KBM-7 (cell line): ENCODE measurements at regions not wholly inside any gene's neighbourhood (a gene's known extent, or its start where the extent isn't known, plus 50 kb on each side); places are given as distances from the start of the nearest gene placed in this dataset.

Experiments used
- DNase-seq: peaks from one replicate; pipeline ENCODE4 v3.0.0-alpha.2; 2015
- in situ Hi-C: fragments of 300-500 bp; cut with MboI; formaldehyde crosslinking; loops from 2 replicates; pipeline ENCODE4 v1.14.3; 2020; ENCODE audit warnings: low sequenced_read_pairs, low pct_unique_long_range_greater_than_20kb, mixed read lengths

DNA sequence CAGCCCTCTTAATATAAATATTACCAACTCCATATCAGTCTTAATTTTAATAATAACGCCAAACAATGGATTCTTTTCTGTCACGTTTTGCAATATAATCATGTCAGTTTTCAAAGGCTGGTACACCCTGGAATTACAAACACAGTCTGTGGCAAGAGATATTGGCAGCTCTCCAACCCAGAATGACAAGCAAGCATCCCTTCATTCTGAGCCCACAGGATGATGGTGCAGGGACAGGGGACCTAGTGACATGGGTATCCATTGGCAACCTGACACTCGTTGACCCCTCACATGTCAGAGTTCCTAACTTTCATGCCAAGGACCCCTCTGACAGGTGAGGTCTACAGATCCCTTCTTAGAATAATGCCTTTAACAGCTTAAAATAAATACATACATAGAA lies 154.5 kb upstream of the TSC22D2 start:
- peak; percentile 16 for DNase-seq
- in situ Hi-C loops: no loop called here

DNA sequence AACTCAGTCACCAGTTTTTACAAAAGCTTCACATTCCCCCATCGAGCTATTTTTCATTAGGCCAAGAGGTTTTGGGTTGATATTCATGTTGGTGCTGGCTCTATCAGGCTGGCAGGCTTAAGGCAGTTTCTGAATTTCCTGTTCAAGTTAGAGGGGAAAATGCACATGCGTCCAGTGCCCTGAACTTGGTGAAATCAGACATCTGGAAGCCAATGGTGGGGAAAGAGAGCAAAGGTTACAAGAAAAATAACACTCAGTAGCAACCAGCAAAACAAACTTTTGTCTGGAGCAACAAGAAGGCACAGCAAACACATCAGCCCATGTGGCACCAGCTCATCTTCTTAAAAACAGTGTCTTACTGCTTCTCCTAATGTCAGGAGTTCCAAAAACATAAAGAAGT lies 155.6 kb upstream of the TSC22D2 start:
- DNase-seq: no peak

DNA sequence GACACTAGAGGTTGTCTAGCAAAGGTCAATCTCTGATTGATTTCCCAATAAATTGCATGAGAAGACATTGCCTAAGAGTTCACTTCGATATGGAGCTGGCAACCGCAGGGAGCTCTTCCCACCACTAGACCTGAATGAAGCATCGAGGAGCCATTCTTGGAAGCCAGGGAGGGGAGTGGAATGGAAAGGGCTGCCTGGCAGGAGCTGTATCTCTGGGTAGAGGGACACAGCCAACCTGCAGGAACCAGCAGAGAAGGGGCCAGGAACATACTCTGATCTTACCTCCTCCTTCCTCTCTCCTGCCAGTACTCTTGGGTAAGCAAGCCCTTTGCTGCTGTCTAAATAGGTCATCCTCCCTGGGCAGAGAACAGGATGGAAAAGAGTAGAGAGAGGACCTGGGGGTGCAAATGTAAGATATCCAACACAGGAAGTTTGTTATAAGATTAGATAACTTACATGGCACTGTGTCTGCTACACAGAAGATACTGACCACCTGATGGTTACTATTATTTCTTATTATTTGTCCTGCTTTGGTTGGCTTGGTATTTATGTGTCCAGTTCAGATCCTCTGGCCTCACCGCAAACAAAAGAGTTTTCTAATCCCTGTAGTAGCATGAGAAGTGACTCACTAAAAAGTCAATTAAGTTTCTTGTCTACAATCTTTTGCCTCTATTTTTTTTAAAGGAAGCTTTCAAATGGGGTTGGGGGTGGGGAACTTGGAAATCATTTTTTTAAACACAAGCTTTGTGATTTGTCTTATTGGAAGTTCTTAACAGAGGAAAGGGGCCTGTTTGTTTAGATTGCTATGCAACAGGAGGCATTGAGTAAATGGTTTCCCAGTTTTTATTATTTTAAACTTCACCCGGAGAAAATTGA lies 156.7 kb upstream of the TSC22D2 start:
- no peak for DNase-seq
- in situ Hi-C loops: no loop called here

More for the DNA sequence above, 155.6 kb upstream of the TSC22D2 start:
- in situ Hi-C loops: no loop called here

DNA sequence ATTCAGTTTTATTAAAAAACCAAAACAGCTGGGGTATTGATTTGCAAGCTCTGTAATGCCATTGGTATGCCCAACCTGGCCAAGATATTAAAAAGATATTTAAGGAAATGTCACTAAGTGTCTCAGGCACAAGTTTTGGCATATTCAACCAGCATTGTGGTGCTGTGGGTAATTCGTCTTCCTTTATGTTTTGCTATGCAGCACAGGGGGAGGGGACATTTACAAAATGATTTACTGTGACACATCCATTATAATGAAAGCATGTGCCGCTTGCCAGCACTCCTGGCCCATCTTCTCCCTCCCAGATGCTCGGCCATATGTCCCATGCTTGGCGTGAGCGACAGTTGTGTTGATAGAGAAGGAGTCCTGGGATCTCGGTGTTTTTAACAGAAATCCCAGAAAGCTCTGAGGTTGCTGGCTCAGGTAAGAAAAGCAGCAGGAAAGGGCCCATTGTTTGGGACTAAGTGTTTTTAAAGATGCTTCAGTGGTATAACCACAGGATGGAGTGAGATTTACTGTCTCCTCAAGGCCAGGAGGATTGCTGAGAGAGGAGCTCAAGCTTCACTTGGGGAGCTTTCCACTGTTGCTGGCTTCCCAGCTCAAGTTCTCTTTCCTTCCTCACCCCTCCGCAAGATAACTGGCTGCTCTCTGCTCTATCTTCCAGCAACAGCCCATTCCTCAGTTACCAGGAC lies 158.2 kb upstream of the TSC22D2 start:
- no peak for DNase-seq

DNA sequence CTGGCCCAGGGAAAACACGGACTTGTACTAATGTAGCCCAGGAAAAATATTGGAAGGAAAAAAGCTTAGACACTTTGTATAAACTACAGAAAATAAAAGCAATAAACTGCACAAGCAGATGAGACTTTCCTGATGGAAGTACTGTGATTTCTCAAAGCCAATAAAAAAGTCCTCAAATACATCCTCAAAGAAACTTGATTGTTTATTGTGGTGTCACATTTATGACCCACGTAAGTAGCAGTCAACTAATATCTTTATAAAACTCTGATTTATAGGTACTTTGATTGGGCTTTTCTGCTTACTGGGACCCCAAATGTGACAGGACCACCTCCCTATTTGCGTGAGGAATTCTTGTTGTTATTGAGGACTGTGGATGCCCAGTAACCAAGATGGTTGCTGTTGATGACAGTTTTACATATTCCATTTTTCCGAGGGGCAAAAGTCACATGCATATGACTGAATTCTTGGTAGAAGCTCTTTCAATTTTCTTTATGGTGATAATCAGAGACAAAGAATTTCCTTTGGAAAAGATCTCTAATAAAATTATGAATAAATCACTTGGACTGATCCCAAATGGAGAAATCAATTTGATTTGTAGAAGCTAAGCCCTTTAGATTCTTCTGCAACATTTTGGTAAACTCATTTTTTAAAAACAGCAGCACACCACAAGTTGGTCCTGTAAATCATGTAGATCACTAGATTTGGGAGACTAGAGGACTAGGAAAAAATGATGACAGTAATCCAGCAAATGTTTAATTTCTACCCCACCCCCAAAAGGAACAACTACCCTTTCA lies 159.0 kb upstream of the TSC22D2 start:
- DNase-seq: no peak
- in situ Hi-C loops: no loop called here

More for the DNA sequence above, 158.2 kb upstream of the TSC22D2 start:
- in situ Hi-C loops: no loop called here

DNA sequence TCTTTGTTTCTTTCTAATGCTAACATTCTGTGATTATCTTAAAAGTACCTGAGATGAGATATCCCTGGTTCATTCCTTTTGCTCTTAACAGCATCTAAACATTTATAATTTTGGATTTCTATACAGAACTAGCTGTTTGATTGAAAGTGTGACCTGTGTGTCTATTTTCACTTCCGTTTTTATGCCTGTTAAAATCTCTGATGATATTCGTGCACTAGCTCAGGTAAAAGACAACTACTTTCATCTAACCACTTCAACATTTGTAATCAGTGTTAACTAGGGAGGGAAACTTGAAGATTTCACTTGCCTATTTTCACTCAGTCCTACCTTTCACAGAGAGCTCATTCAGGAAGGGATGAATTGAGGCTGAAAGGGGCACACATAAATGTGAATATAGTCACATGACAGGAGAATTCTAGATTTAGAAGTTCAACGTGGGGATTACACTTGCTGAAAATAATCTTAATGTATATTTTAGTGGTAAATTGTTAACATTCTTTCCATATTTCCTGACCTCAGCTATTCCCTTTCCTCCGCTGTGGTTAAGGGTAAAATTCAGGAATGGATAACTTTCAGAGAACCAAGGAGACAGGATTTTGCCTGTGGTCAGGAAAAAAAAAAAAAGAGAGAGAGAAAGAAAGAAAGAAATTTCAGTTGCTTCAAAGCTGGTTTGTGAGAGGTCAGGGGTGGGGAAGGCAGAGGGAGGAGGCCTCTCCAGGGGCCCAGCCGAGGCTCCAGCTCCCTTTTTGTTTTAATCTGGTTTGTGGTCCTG lies 159.8 kb upstream of the TSC22D2 start:
- in situ Hi-C loops: no loop called here
- DNase-seq: no peak

DNA sequence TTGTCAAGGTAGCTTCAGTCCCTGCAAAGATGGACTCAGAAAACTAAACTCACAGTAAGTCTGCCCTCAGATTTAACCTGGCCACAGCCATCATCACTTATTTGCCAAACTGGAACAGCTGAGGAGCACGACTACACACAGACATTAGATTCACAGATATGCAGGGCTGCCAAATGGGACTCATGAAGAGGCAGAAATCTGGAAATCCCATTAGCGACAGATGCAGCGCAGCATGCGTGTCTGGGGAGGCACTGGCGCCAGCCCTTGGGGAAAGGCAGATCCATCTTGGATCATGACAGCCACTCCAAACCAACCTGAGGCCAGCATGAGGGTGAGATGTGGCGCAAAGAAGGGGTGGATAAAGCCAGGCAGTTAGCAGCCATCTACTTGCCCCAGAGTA lies 160.7 kb upstream of the TSC22D2 start:
- in situ Hi-C loops: no loop called here
- no peak for DNase-seq

DNA sequence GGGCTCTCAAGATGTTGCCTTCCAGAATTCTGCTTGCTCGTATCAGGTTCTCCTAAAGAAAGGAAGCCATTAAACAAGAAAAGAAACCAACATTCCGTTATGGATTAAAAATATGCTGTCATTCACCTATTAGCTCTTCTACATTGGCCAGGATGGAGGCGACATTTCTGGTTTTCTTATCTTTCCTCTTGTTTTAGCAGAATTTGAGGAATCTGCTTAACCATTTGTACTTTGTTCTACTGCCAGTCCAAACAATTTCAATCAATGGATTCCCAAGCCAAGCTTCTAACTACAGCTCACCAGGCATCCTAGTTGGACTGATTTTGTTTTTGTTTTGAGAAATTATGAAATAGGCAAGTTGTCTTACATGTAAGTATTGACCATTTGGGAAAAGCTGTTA lies 164.6 kb upstream of the TSC22D2 start:
- no peak for DNase-seq
- in situ Hi-C loops: no loop called here

DNA sequence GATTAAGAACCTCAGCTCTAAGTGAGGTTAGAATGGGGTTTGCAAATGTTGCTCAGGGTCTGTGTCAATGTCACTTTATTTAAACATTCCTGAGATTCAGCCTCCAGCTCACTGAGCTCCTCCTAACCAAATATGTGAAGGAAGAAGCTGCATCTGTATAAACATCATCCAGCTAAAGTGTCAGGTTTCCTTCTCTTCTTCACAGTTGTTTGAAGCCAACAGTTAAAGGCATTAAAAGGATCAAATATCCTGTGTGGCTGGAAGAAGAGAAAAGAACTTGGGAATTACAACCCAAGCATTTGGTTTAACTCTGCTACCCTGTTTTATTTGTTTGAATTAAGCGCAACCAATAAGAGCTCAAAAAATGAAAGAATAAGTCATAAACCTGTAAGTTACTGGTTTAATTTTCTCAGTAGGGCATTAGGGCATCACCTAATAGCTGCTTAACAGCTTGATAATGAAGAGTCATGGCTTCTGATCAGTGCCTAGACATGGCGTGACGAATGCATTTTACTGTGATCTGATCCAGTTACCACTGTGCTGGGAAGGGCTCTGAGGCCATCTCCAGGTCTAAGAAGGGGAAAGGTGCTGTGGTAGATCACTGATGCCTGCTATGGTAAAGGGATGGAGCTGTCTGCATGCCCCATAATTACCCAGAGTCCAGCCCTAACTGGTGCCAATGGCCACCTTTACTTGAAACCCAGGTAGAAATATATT lies 165.7 kb upstream of the TSC22D2 start:
- DNase-seq: no peak
- in situ Hi-C loops: no loop called here

DNA sequence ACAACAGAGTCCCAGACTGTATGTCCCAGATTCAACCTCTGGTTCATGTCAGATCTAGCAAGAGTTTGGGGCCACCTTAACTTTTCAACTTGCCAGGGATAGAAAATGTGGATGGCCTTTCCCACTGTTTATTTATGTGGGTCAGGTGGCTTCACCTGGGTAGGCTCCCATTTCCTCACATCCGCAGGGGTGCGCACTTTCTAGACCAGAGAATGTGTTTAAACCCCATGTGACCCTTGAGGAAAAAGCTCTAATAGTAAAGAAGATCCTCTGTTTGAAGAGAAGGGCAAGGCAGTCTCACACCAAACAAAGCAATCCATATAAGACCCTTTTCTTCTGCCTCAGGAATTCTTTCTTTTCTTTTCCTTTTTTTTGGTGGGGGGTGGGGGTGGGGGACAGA lies 167.2 kb upstream of the TSC22D2 start:
- no peak for DNase-seq
- in situ Hi-C loops: no loop called here

DNA sequence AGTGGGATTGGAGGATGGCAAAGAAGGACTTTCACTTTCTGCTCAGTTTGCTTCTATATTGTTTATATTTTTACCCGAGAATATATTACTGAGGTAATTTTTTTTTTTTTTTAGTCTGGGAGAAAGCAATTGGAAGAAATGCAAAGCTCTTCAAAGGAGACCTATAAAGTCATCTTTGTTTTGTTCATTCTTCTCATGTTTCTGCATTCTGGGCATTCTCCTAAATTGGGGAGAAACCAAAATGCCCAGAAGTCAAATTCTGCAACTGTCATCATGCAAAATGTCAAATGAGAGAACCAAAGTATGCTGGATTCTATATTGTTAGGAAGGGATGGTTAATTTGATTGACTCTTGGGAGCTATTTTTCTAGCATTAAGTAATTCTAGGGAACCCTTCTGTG lies 168.3 kb upstream of the TSC22D2 start:
- no peak for DNase-seq
- in situ Hi-C loops: no loop called here

DNA sequence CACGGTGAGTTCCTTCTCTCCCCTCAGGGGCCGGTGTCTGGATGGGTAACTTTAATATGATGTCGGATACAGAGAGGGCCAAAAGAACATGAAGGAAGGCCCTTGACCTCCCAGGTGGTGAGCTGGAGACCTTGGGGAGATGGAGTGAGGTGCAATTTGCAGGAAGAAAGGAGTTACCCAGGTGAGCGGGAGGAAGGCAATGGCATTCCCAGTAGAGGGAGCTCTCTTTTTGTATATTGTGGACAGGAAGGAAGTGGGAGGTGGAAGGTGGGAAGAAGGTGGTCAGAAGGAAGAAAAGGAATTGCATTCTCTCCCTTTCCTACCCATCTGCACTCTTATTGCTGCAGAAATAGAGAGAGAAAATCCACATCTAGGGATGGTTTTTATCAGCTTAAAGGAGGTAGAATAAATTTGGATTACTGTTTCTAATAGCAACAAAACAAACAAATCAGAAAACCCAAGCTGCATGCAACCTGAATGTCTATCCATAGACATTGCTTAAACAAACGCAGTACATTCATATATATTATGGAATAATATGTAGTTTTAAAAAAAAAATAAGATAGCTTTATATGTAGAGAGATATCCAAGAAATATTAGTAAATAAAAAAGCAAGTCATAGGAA lies 169.0 kb upstream of the TSC22D2 start:
- DNase-seq: no peak

DNA sequence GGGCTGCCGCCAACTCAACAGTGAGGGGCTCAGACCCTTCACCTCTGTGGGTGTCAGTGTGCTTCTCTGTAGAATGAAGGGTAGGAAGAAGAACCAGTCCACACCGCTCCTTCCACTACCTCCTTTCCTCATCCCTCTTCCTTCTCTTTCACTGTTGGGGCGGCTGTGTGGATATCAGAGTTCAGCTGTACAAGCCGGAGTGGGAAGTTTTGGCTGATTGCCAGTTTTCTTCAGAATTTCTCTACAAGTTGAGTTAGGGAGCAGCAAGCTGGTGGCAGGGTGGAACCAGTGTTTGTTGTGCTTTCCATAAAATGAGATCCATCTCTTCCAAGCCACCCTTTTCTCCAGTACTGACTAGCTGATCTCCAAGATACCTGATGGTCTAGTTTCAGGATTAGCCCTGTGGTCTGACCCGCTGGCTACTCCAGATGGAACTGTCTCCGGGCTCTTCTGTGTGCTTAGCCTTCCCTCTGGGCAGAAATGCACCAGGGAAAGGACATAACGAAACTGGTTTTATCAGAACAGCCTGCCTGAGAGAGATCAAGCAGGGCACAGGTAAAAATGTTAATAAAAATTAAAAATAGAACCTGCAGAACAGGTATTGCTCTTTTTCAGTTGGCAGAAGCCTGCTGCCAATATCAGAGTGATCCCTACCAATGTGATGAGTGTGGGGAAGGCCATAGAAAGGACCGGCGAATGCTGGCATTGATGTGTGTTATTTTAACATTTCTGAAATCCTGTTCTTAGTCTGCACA lies 169.9 kb upstream of the TSC22D2 start:
- no peak for DNase-seq
- in situ Hi-C loops: no loop called here

More for the DNA sequence above, 169.0 kb upstream of the TSC22D2 start:
- in situ Hi-C loops: no loop called here

DNA sequence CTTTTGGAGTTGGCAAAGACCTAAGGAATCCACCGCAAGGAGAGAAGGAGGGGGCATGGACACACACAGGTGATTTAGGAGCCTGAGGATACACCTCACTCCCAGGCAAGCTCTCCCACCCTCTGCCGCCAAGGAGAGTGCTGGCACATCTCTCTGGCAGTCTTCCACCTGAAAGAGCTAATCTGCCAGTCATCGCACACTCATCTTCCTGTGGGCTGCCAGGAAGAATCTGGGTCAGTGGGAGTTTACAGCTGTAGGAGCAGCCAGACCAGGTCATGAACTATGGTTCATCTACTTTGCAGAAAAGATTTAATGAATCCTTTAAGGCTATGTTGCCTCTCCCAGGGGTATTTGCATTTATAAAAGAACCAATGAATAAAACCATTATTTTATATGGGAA lies 170.6 kb upstream of the TSC22D2 start:
- no peak for DNase-seq

DNA sequence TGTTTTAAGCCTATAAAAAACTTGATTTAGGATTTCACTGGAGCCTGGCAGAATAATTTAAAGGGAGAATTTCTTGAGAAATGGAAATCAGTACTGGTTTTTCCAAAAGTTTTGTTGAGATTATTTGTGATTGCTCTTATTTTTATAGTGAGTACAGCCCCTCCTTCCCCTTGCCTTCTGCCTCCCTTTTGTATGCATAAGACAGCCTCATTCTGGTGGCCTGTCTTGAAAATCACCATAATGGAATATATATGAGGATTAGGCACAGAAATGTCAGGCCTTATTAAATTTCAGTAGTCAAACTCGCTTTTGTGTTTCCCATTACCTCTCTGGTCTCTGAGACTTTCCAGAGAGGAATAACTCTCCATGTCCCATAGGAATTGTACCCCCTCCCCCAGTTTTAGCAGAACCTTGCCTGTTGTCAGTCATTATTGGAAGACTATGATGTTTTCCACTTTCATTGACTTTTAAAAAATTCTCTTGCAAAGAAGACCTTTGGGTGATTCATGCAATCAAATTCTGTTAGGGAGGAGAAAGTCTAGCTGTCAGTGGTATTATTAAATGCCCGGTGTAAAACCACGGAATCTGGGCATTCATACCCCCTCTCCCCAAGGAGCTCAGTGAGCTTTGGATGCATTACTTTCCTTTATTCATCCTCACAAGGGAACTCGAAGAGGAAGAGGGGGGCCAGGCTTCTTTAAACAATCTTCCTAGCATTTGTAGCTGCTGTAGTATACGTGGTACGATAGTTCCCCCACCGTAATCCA lies 171.6 kb upstream of the TSC22D2 start:
- DNase-seq: no peak
- in situ Hi-C loops: no loop called here

More for the DNA sequence above, 170.6 kb upstream of the TSC22D2 start:
- in situ Hi-C loops: no loop called here

DNA sequence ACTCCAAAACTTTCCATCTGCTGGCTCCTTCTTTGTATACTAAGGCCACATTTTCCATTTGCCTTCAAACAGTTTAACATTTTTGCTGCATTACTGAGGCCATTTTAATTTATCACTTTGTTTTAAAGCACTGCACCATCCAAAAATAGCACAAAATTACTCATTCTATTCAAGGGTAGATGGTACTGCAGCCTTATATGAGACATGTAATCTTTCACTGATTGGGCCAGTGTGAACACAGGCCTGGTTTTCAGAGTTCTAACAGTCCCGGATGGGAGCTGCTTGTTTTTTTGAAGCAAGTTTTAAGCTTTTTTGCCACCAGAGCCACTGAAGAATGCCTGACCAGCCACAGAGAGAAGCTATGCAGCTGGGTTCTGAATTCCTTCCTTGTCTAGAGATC lies 172.3 kb upstream of the TSC22D2 start:
- DNase-seq: no peak
- in situ Hi-C loops: no loop called here

DNA sequence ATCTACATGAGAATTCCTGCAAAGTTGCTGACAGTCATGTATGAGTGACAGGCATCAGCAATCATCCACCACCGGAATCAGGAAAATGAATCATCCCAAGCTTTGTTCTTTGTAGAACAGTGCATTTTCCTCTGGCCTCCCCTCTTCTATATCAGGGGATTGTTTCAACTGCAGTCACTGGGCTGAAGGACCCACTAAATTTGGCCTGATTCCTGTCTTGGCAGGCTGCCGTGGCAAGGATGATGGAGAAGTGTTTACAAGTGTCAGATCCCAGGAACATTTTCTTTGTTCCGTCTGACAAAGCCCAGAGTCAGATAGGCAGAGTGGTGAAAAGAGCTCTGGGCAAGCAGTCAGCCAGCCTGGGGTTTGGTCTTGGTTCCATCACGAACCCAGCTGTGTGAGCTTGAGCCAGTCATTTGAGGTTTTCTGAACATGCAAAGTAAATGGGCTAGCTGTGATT lies 175.1 kb upstream of the TSC22D2 start:
- in situ Hi-C loops: no loop called here
- DNase-seq: no peak
